ENCODE measurements at regions not wholly inside any gene's neighbourhood (a gene's known extent, or its start where the extent isn't known, plus 50 kb on each side); places are given as distances from the start of the nearest gene placed in this dataset.

DNA sequence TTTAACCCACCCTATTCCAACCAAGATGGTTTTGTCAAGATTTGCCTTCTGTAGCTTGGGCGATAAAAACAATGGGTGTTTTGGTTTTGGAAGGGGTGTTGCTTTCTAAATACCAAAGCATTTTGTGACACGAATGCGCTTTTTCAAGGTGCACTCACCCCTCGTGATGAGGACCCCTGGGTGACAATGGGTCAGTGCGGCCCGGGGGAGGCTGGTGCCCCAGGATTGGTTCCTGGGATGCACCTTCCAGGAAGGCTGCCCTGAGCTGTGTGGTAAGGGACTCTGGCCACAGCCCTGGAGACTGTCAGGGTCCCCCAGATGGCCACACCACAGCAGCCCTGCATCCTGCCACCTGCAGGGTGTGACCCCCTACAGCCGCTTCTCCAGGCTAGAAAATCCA is 180.6 kb upstream of the MYL2 start:
- no peak for DNase-seq

DNA sequence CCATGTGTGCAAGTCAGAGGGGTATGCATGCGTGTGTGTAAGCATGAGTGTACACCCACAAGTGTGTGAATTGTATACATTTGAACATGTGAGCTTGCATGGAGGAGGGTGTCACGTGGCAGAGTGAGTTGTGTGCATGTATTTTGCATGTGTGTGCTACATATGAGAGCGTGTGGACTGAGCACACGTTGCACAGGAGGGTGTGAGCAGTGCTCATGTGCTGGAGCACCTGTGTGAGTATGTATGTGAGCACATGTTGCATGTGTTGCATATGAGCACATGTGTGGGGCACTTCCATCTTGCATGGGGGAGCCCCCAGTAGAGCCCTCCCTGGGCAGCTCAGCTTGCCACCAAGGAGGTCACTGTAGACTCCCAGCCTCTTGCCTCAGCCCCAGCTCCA is 180.2 kb upstream of the MYL2 start:
- DNase-seq = no peak

- no peak for DNase-seq
Observed at GRCh38 chr12:111100003-111100402, 179.6 kb upstream of the MYL2 start.

- DNase-seq = no peak
Observed at GRCh38 chr12:111099186-111099585, 178.8 kb upstream of the MYL2 start.

DNA sequence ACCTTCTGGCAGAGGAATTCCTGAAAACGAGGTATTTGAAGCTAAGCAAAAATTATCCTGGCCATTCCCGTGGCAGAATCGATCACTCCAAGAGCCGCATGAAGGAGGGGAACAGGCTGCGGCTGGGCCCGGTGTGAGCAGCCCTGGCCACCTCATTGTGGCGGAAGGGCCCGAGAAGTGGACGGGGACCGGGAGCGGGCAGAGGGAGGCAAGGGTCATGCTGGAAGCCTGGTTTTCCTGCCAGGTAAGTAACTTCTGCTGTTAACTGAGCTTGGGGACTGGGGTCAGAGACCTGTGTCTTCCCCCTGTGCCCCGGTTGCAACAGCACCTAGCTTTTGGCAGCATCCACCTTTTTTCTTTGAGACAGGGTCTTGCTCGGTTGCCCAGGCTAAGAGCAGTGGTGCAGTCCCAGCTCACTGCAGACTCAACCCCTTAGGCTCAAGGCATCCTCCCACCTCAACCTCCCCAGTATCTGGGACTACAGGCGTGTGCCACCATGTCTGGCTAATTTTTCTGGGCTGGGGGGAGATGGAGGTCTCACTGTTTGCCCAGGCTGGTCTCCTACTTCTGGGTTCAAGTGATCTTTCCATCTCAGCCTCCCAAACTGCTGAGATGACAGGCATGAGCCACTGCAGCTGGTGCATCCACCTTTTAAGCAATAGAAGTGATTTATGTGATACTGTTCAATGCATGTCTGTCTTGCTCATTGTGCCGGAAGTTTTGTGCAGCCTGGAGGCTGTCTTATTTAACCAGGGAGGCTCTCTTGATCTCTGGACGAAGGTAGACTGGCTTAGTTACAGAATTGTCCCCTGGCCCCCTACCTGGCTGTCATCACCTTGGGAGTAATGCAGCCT is 174.0 kb upstream of the MYL2 start:
- no peak for DNase-seq

DNA sequence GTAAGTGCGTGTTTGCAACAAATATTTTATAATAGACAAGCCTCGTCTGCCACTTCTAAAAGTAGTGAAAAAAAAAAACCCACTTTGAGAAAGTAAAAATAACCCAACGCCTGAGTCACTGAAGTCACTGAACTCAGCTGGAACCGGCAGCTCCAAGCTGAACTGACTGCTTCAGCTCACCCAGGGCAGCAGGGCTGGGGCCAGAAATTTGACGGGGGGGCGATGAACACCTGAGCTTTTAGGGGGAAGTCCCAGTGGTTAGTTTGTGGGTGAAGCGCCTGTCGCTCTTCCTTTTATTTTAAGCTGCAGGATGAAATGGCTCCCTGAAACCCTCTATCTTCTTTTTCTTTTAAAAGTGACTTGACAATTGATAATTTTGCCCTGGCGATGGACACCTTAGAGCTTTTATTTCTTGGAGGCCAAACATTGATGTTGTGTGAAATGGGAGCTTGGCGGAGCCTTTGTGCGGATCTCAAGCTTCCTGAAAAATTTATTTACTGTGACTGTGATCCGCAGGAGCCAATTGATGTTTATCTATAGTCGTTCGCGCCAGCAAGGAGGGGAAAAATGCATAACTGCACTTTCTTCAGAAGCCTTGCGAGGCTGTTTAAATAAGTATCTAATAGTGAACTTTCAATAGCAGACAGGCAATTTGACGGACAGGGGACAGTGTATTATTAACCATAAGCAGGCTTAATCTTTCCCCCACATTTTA is 173.2 kb upstream of the MYL2 start:
- DNase-seq = no peak

DNA sequence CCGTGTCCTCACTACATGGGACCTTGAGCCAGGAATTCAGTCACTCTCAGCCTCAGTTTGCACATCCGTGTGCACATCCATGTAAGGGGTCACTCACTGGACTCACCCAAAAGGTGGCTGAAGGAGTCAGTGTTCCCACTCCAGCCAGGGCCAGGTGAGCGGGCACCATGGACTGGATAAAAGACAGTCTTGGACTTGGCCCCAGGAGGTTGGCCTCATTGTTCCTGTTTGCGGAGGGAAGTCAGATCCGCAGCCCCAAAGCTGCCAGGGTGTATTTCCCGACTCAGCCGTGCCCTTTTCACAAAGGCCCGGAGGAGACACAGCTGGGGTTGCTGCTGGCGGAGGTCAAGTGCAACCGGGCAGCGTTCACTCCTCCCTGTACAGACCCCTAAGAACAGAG is 170.7 kb upstream of the MYL2 start:
- DNase-seq = no peak

DNA sequence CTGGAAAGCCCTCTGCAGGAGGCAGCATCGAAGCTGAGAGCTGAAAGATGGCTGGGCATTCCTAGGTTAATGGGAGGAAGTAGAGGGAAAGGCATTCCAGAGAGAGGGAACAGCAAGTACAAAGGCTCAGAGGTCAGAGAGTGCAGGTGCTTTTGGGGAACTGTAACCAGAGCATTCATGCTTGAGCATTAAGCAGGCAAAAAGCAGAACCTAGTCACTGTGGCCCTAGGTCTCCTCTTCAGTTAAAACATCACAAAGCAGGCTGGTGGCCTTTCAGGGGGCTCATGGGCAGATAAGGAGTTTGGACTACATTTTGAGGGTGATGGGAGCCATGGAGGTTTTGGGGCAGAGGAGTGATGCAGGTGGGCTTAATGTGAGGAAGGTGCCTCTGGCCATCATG is 169.2 kb upstream of the MYL2 start:
- DNase-seq = no peak

- DNase-seq = no peak
Observed at GRCh38 chr12:111088409-111088808, 168.0 kb upstream of the MYL2 start.

DNA sequence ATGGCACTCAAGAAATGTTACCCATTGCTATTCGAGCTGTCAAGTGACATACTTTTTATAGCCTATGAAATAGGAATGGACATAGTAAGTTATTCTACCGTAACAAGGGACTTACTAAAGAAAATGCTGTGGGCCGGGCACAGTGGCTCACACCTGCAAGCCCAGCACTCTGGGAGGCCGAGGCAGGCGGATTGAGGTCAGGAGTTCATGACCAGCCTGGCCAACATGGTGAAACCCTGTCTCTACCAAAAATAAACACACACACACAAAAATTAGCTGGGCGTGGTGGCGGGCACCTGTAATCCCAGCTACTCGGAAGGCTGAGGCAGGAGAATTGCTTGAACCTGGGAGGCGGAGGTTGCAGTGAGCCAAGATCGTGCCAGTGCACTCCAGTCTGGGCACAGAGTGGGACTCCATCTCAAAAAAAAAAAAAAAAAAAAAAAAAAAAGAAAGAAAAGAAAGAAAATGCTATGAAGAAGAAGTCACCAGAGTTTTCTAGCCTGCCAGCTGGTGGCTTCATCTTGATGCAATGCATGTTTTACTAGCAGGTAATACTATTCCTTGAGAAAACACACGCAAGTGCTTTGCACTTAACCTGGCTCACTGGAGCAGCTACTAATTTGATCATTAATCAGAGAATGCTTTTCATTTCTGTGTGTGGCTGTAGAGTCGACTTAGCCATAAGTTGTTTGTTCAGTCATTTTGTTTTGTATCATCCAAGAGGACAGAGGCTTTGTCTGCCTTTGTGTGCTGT is 166.7 kb upstream of the MYL2 start:
- DNase-seq = no peak

GRCh38 chr12:111085096-111085495 is 164.7 kb upstream of the MYL2 start:
- no peak for DNase-seq

DNA sequence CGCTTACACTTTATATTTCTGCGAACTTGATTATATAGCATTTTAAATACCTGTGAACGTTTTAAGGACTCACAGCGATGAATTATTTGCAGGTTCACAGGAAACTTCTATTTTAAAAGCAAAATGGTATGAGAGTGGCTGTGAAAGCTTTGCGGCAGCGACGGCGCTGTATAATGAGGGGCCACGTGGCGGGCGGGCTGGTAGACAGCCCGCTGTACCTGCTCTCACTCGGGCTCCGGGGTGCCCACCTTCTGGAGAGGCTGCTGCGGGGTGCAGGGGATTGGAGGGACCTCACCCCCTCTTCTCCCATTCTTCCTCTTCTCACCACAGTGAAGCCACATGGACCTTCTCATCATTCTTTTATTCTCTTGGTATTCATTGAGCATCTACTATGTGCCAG is 164.2 kb upstream of the MYL2 start:
- no peak for DNase-seq

GRCh38 chr12:111084158-111084557 is 163.8 kb upstream of the MYL2 start:
- DNase-seq = no peak

DNA sequence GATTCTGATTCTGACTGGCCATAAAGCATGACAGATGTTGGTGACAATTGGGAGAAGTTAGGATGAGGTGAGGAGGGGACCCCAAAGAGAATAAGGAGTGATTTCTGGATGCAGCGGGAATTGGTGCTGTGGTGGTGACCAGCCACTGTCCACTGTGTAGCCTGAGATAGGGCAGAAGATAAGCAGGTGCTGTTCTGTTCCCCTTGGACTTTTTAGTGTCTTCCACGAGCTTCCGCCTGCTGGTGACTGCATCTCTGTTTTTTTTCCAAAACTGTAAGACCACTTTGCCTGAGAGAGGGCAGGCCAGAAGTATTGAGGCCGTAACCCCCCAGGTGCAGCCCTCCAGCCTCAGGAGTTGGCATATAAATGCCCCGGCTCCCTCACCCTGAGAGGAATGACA is 161.2 kb upstream of the MYL2 start:
- DNase-seq = no peak

GRCh38 chr12:111078731-111079130 is 158.4 kb upstream of the MYL2 start:
- DNase-seq = no peak

DNA sequence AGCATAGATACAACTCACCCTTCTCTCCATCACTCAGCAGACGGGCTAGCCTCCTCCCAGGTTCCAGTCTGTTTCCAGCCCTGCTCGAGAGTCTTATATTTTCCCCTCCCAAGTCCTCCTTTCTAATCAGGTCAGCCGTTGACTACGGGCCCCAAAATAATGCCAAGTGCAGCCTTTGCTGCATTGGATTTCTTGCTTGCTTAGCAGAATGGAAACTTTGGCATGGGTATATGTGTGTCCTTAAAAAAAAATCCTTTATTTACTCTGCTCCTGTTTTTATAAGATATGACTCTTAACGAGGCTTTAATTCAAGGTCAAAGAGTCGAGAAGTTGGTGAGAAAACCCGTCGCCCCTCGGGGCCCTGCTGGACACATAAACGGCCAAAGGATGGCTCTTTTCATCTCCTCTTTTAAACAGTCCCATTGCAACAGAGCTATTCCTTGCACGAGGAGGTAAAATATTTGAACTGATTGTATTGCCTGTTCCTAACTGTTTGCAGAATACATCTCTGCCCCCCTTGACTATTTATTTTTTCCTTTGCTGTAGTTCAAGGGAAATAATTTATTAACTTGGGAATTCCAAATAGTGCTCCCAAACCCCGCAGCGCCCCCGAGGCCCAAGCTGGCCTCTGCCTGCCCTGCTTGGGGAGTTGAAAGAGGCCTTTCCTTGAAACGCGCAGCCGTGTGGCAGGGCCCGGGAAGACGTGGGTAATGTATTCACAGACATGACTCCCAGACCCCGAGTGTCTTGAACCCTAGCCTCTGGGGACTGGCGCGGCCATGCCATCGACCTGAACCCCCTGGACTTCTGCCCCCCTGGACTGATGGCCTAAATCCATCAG is 156.5 kb upstream of the MYL2 start:
- DNase-seq = no peak

GRCh38 chr12:111076199-111076598 is 155.8 kb upstream of the MYL2 start:
- DNase-seq = no peak

- DNase-seq = no peak
Observed at GRCh38 chr12:111074965-111075364, 154.6 kb upstream of the MYL2 start.

DNA sequence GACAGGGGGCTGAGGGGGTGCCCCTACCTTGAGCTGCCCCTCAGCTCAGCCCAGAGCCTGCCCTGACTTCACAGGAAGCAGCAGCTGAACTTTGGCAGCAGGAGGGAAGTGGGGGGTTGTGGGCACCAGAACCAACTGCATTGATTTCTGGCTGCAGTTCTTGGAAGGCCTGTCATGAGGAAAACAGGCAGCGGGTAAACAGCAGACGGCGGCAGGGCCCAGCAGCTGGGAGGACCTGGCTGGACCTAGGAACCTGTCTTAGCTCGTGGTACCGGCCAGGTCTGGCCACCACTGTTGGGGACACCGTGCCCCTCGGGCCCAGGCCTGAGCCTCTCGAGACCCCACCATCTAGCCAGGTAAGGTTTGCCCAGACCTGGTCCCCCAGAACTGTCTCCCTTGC is 154.2 kb upstream of the MYL2 start:
- no peak for DNase-seq

GRCh38 chr12:111073370-111073769 is 153.0 kb upstream of the MYL2 start:
- DNase-seq = no peak

DNA sequence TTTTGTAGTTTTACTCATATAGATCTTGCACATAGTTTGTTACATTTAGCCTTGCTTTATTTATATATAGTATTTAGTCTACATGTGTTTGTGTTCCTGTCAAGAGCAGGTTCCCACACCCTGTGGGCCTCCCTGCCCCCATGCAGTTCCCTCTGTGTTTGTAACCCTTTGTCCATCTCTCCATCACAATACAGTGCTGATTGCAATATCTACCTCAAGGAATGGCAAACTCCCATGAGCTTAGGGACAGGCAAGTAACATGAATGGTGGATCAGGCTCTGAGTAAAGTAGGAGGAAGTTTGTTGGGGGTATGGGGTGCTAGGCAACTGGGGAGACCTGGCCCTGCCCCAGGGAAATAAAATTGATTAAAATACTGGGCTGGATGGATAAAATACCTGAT is 151.9 kb upstream of the MYL2 start:
- no peak for DNase-seq

DNA sequence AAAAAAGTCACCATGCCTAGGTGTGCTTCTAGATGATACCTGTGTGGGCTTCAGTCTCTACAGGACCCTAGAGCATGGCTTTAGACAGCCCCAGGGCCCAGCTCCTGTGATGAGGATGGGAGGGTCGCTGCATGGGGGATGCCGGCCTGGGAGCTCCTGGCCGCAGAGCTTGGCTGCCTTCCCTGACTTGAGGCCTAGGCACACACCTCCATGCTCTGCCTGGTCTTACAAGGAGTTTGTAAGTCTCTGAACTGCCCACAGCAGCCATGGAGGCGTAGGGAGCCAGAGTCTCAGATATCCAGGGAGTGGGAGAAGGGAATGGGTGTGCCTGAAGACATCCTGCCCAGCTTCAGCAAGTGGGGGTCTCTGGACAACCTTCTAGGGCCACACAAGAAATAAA is 149.5 kb upstream of the MYL2 start:
- no peak for DNase-seq

DNA sequence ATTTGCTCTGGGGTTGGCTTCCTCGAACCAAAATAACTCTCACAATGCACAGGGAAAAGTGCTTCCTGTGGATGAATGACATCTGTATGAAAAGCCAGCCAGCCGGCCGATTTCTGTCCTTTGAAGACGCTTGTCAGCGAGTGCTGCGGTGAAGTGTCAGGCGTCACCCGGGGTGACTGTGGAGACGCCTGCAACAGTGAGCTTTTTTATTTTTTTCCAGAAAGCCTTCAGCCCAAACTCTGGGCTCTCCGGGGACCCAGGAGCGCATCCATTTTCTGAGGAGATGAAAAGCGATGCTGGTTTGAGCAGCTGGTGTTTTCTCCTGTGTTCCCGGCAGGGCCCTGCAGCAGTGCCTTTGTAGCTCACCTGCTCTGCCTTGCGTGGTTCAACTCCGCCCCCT is 147.9 kb upstream of the MYL2 start:
- DNase-seq = no peak
